LNCaP clone FGC (cell line): ENCODE measurements at regions not wholly inside any gene's neighbourhood (a gene's known extent, or its start where the extent isn't known, plus 50 kb on each side); places are given as distances from the start of the nearest gene placed in this dataset.
"Not testable (repeated sequence)": the region's sequence is repeated elsewhere in the genome, so short reads cannot be mapped to it uniquely, and the experiment has no call there.

Experiments
- DNase-seq: peaks from one replicate; pipeline ENCODE4 v3.0.0-alpha.2; 2011; ENCODE audit warnings: low read depth
- H3K4me3 ChIP-seq: 2 replicates; pipeline ENCODE4 v1.5.1; 2011; ENCODE audit warnings: mild to moderate bottlenecking, low read depth, low read length, control low read depth
- CTCF ChIP-seq: IDR thresholded peaks from 2 replicates; pipeline ENCODE4 v1.5.1; 2012; ENCODE audit warnings: mild to moderate bottlenecking; ENCODE audit not compliant: control insufficient read depth, insufficient read depth; ENCODE audit errors: extremely low read depth

GRCh38 chr21:19076031-19076430 is 672.4 kb upstream of the TMPRSS15 start:
- no peak for DNase-seq
- no peak overlapping the region for H3K4me3 ChIP-seq
- TF ChIP-seq CTCF: no peak

- H3K4me3 ChIP-seq: no peak overlapping the region
- no peak for DNase-seq
- no peak for TF ChIP-seq CTCF
These were observed 706.1 kb upstream of the TMPRSS15 start for GRCh38 chr21:19109694-19110093.

GRCh38 chr21:19119259-19119658 is 715.7 kb upstream of the TMPRSS15 start:
- not testable (repeated sequence) for DNase-seq

GRCh38 chr21:19120591-19120990 is 717.0 kb upstream of the TMPRSS15 start:
- no peak overlapping the region for H3K4me3 ChIP-seq
- no peak for TF ChIP-seq CTCF
- no peak for DNase-seq

More at GRCh38 chr21:19119259-19119658, 715.7 kb upstream of the TMPRSS15 start:
- H3K4me3 ChIP-seq: not testable (repeated sequence)

- no peak for DNase-seq
- no peak overlapping the region for H3K4me3 ChIP-seq
- no peak for TF ChIP-seq CTCF
These were observed 718.8 kb upstream of the TMPRSS15 start for GRCh38 chr21:19122356-19122755.

- no peak overlapping the region for H3K4me3 ChIP-seq
- DNase-seq: no peak
- TF ChIP-seq CTCF: no peak
These were observed 719.5 kb upstream of the TMPRSS15 start for GRCh38 chr21:19123053-19123452.

GRCh38 chr21:19123525-19123924 is 719.9 kb upstream of the TMPRSS15 start:
- H3K4me3 ChIP-seq: no peak overlapping the region
- no peak for DNase-seq
- TF ChIP-seq CTCF: no peak

- TF ChIP-seq CTCF: no peak
These were observed 721.1 kb upstream of the TMPRSS15 start for GRCh38 chr21:19124691-19125090.

More at GRCh38 chr21:19124691-19125090, 721.1 kb upstream of the TMPRSS15 start:
- H3K4me3 ChIP-seq: no peak overlapping the region
- no peak for DNase-seq
